Tibial nerve (tissue), 4 donors: ENCODE measurements at regions not wholly inside any gene's neighbourhood (a gene's known extent, or its start where the extent isn't known, plus 50 kb on each side); places are given as distances from the start of the nearest gene placed in this dataset.
"Not testable (repeated sequence)": the region's sequence is repeated elsewhere in the genome, so short reads cannot be mapped to it uniquely, and the experiment has no call there.

Source experiments
- DNase-seq, 2 donors: peaks; one replicate each; pipeline ENCODE4 v3.0.0-alpha.2; 2019; ENCODE audit warnings: low spot score in 2 of 2
- H3K27ac ChIP-seq, 4 donors: fragments of 200-600 bp; sonication (generic) in 3 of 4; one replicate each; pipeline ENCODE4 v1.5.1; 2017 to 2019; ENCODE audit warnings: mild to moderate bottlenecking in 1 of 4
- H3K27me3 ChIP-seq, 2 donors: fragments of 200-600 bp; sonication (generic) in 1 of 2; one replicate each; pipeline versions ENCODE4 v1.5.1 to v1.6.0; 2017 to 2019
- H3K36me3 ChIP-seq, 3 donors: fragments of 200-600 bp; sonication (generic); one replicate each; pipeline ENCODE4 v1.5.1; 2018 to 2019
- H3K4me1 ChIP-seq, 4 donors: fragments of 200-600 bp; sonication (generic) in 3 of 4; one replicate each; pipeline ENCODE4 v1.5.1; 2017 to 2019
- H3K4me3 ChIP-seq, 4 donors: fragments of 200-600 bp; sonication (generic) in 3 of 4; one replicate each; pipeline ENCODE4 v1.5.1; 2017 to 2019; ENCODE audit warnings: mild to moderate bottlenecking in 1 of 4, moderate library complexity in 1 of 4
- H3K9me3 ChIP-seq, 4 donors: fragments of 200-600 bp; sonication (generic) in 3 of 4; one replicate each; pipeline ENCODE4 v1.5.1; 2017 to 2019
- CTCF ChIP-seq, 5 experiments: fragments of 200-600 bp in 3 of 5; fragments of 450-650 bp in 2 of 5; sonication (generic) in 3 of 5; IDR thresholded peaks; one replicate each; pipeline ENCODE4 v1.5.1; 2016 to 2019; ENCODE audit warnings: antibody characterized with exemption in 5 of 5, mild to moderate bottlenecking in 3 of 5, moderate library complexity in 2 of 5
- EP300 ChIP-seq, 2 donors: sonication (generic); formaldehyde crosslinking; IDR thresholded peaks; one replicate each; pipeline ENCODE4 v1.6.1; 2017; ENCODE audit warnings: antibody characterized with exemption in 2 of 2, mild to moderate bottlenecking in 1 of 2
- POLR2A ChIP-seq, 2 donors: fragments of 450-650 bp; IDR thresholded peaks; one replicate each; pipeline ENCODE4 v1.6.1; 2017; ENCODE audit warnings: antibody characterized with exemption in 2 of 2, mild to moderate bottlenecking in 2 of 2, moderate library complexity in 2 of 2
- WGBS, 2 donors: methylation state at CpG; one replicate each; pipeline ENCODE4 v1.1.5; 2018; 5-methylcytosine and 5-hydroxymethylcytosine counted together

GRCh38 chrX:109040057-109040456 is 303.7 kb upstream of the IRS4 start:
- Histone ChIP-seq H3K36me3 (no peaks in the 10 kb centered on the region), H3K27me3 (no peaks in the 10 kb centered on the region), H3K4me1 (no peaks in the 10 kb centered on the region), H3K27ac (no peak overlapping the region), H3K9me3 (no peaks in the 10 kb centered on the region), H3K4me3 (no peak overlapping the region)
- DNase-seq = no peak
- TF ChIP-seq CTCF (IDR thresholded peaks at IDR 0.05) (no peak), EP300 (IDR thresholded peaks at IDR 0.05) (no peak), POLR2A (IDR thresholded peaks at IDR 0.05) (no peak)
- 6 to 18% methylated on average over 3 of the region's 3 CpGs for WGBS, 2 donors

- Histone ChIP-seq H3K27ac (no peak overlapping the region), H3K36me3 (no peaks in the 10 kb centered on the region), H3K4me1 (no peaks in the 10 kb centered on the region), H3K27me3 (no peaks in the 10 kb centered on the region), H3K9me3 (no peaks in the 10 kb centered on the region), H3K4me3 (no peak overlapping the region)
- no peak for DNase-seq
- 50 to 82% methylated on average over 2 of the region's 2 CpGs for WGBS, 2 donors
- TF ChIP-seq CTCF (IDR thresholded peaks at IDR 0.05) (no peak), POLR2A (IDR thresholded peaks at IDR 0.05) (no peak), EP300 (IDR thresholded peaks at IDR 0.05) (no peak)
Measured at GRCh38 chrX:109036624-109037023, 300.3 kb upstream of the IRS4 start.

- no peaks in the 10 kb centered on the region for H3K9me3 ChIP-seq
- no peaks in the 10 kb centered on the region for H3K4me1 ChIP-seq
- TF ChIP-seq EP300 (IDR thresholded peaks at IDR 0.05) (no peak), CTCF (IDR thresholded peaks at IDR 0.05) (no peak), POLR2A (IDR thresholded peaks at IDR 0.05) (no peak)
- H3K4me3 ChIP-seq = no peak overlapping the region
- peaks cover 0 to 4% of the 10 kb centered on the region in 2 donors for H3K27me3 ChIP-seq
- H3K27ac ChIP-seq = no peak overlapping the region
- DNase-seq = no peak
- no peaks in the 10 kb centered on the region for H3K36me3 ChIP-seq
Measured at GRCh38 chrX:108993909-108994308, 257.5 kb upstream of the IRS4 start.

- H3K36me3 ChIP-seq, H3K4me3 ChIP-seq: not testable (repeated sequence)
- WGBS, 2 donors = 93 to 100% methylated on average over 3 of the region's 3 CpGs
Measured at GRCh38 chrX:108972899-108973298, 236.5 kb upstream of the IRS4 start.

GRCh38 chrX:108947205-108947604 is 210.8 kb upstream of the IRS4 start:
- DNase-seq = no peak
- Histone ChIP-seq H3K27ac (no peak overlapping the region), H3K4me3 (no peak overlapping the region), H3K36me3 (no peaks in the 10 kb centered on the region), H3K9me3 (peaks cover 0 to 3% (median 0%) of the 10 kb centered on the region in 4 donors), H3K4me1 (no peaks in the 10 kb centered on the region), H3K27me3 (no peaks in the 10 kb centered on the region)
- WGBS, 2 donors = 77% methylated on average over 2 of the region's 2 CpGs; no CpG with 5 or more reads in 1 of the 2 donors
- TF ChIP-seq POLR2A (IDR thresholded peaks at IDR 0.05) = no peak
- TF ChIP-seq EP300 (IDR thresholded peaks at IDR 0.05) = no peak
- no peak for TF ChIP-seq CTCF (IDR thresholded peaks at IDR 0.05)

More at GRCh38 chrX:108972899-108973298, 236.5 kb upstream of the IRS4 start:
- not testable (repeated sequence) for H3K27me3 ChIP-seq, H3K27ac ChIP-seq, H3K4me1 ChIP-seq, H3K9me3 ChIP-seq, DNase-seq

GRCh38 chrX:108946531-108946930 is 210.2 kb upstream of the IRS4 start:
- Histone ChIP-seq H3K27me3 (no peaks in the 10 kb centered on the region), H3K27ac (no peak overlapping the region), H3K36me3 (no peaks in the 10 kb centered on the region), H3K4me1 (no peaks in the 10 kb centered on the region), H3K9me3 (peaks cover 0 to 3% (median 0%) of the 10 kb centered on the region in 4 donors), H3K4me3 (no peak overlapping the region)
- WGBS, 2 donors = 83 to 92% methylated on average over 2 to 4 of the region's 4 CpGs
- TF ChIP-seq EP300 (IDR thresholded peaks at IDR 0.05) = no peak
- no peak for TF ChIP-seq POLR2A (IDR thresholded peaks at IDR 0.05)
- TF ChIP-seq CTCF (IDR thresholded peaks at IDR 0.05) = no peak
- no peak for DNase-seq
